Heart left ventricle (tissue), 16 donors: ENCODE measurements at regions not wholly inside any gene's neighbourhood (a gene's known extent, or its start where the extent isn't known, plus 50 kb on each side); places are given as distances from the start of the nearest gene placed in this dataset.

Experiments used
- ATAC-seq, 4 donors: fragments of 200-7000 bp; cut with Tn5 transposase; one replicate each; pipeline ENCODE4 v1.9.1; 2020 to 2022; ENCODE audit warnings: moderate library complexity in 4 of 4, mild to moderate bottlenecking in 3 of 4, moderate number of reproducible peaks in 1 of 4
- DNase-seq, 5 donors: peaks; one replicate each; pipeline ENCODE4 v3.0.0-alpha.2; 2020
- H3K27ac ChIP-seq, 12 donors: fragments of 200-600 bp; sonication (generic) in 4 of 12; one replicate each; pipeline versions ENCODE4 v1.5.0 to v1.8.0; 2016 to 2022; ENCODE audit warnings: mild to moderate bottlenecking in 2 of 12
- H3K27me3 ChIP-seq, 9 donors: fragments of 200-600 bp; sonication (generic) in 2 of 9; one replicate each; pipeline versions ENCODE4 v1.5.1 to v1.8.0; 2016 to 2022; ENCODE audit warnings: mild to moderate bottlenecking in 3 of 9
- H3K36me3 ChIP-seq, 9 donors: fragments of 200-600 bp; sonication (generic) in 2 of 9; one replicate each; pipeline versions ENCODE4 v1.5.0 to v1.8.0; 2018 to 2022; ENCODE audit warnings: mild to moderate bottlenecking in 2 of 9
- H3K4me1 ChIP-seq, 12 donors: fragments of 200-600 bp; sonication (generic) in 4 of 12; one replicate each; pipeline versions ENCODE4 v1.5.0 to v1.8.0; 2016 to 2022; ENCODE audit warnings: mild to moderate bottlenecking in 3 of 12
- H3K4me3 ChIP-seq, 12 donors: fragments of 200-600 bp; sonication (generic) in 4 of 12; one replicate each; pipeline versions ENCODE4 v1.5.0 to v1.8.0; 2017 to 2022; ENCODE audit warnings: mild to moderate bottlenecking in 9 of 12, moderate library complexity in 4 of 12
- H3K9me3 ChIP-seq, 12 donors: fragments of 200-600 bp; sonication (generic) in 4 of 12; one replicate each; pipeline versions ENCODE4 v1.5.0 to v1.8.0; 2016 to 2022; ENCODE audit warnings: mild to moderate bottlenecking in 1 of 12
- POLR2A ChIP-seq, 2 donors: fragments of 450-650 bp; IDR thresholded peaks; one replicate each; pipeline ENCODE4 v1.6.1; 2017; ENCODE audit warnings: antibody characterized with exemption in 2 of 2, mild to moderate bottlenecking in 2 of 2, moderate library complexity in 2 of 2
- WGBS, 4 donors: extraction: QIAGEN DNeasy Blood & Tissue Kit in 2 of 4; methylation state at CpG; one replicate each; pipeline versions ENCODE4 v1.1.5 to v1.1.7; 2013 to 2018; 5-methylcytosine and 5-hydroxymethylcytosine counted together
- intact Hi-C, 10 donors: fragments of 100-400 bp; cut with DNase I; formaldehyde crosslinking; loops; one replicate each; pipeline versions ENCODE4 v1.11.1 to v1.14.2; 2022
- TF ChIP-seq, protein P1 (sequence below), 12 donors: fragments of 200-600 bp; sonication (generic) in 4 of 12; IDR thresholded peaks; one replicate each; pipeline versions ENCODE4 v1.5.0 to v1.8.0; 2018 to 2022; ENCODE audit warnings: antibody characterized with exemption in 12 of 12, mild to moderate bottlenecking in 5 of 12
- donor health status: ischemic (EF 13 %, LVEDD 7.1; RV severe dilation, severe dysfunction).
- donor health status: healthy with polysubstance abuse.
- donor health status: DM: no; HTN: yes; CAD: no.
- donor health status: DM: no; HTN: no; CAD: no.
- donor health status: ischemic (EF 25% LVEDD 6.9; RV normal size, moderate dysfunction).
- donor health status: ischemic (EF 25% LVEDD 5.7; RV mildly dilated, moderate dysfunction).
- donor health status: healthy.
- donor health status: DM: yes; HTN: yes; CAD: no.
- donor health status: ischemic (EF 35%, LVEDD 5.7; RV mildly dilated, moderate dysfunction).
- donor health status: nonischemic (EF 11% LVEDD 7.7; RV severe dilation, severe dysfunction).
- donor health status: DM: yes; HTN: yes; CAD: no.
- donor health status: PGD.
- donor health status: ischemic (EF 29% LVEDD 5.4; RV normal size, mild dysfunction).
- donor health status: nonischemic (EF 23%, LVEDD 6.1; RV moderate dilation, normal function).

GRCh38 chr1:221937155-221937953 is 195.5 kb upstream of the DUSP10 start:
- Histone ChIP-seq H3K9me3 (peaks cover 0 to 21% (median 0%) of the 10 kb centered on the region in 12 donors), H3K27ac (no peak overlapping the region), H3K27me3 (no peaks in the 10 kb centered on the region), H3K36me3 (no peaks in the 10 kb centered on the region), H3K4me1 (no peaks in the 10 kb centered on the region), H3K4me3 (no peak overlapping the region)
- WGBS, 4 donors = 84 to 90% (median 85%) methylated on average over 9 of the region's 9 CpGs
- DNase-seq (no peak), ATAC-seq (no peak)
- TF ChIP-seq, protein P1, sequence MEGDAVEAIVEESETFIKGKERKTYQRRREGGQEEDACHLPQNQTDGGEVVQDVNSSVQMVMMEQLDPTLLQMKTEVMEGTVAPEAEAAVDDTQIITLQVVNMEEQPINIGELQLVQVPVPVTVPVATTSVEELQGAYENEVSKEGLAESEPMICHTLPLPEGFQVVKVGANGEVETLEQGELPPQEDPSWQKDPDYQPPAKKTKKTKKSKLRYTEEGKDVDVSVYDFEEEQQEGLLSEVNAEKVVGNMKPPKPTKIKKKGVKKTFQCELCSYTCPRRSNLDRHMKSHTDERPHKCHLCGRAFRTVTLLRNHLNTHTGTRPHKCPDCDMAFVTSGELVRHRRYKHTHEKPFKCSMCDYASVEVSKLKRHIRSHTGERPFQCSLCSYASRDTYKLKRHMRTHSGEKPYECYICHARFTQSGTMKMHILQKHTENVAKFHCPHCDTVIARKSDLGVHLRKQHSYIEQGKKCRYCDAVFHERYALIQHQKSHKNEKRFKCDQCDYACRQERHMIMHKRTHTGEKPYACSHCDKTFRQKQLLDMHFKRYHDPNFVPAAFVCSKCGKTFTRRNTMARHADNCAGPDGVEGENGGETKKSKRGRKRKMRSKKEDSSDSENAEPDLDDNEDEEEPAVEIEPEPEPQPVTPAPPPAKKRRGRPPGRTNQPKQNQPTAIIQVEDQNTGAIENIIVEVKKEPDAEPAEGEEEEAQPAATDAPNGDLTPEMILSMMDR (IDR thresholded peaks at IDR 0.05) = no peak
- no peak for TF ChIP-seq POLR2A (IDR thresholded peaks at IDR 0.05)
- intact Hi-C loops = no loop called here

GRCh38 chr1:221933814-221934213 is 191.9 kb upstream of the DUSP10 start:
- TF ChIP-seq, protein P1 (IDR thresholded peaks at IDR 0.05) = no peak
- no peak for TF ChIP-seq POLR2A (IDR thresholded peaks at IDR 0.05)
- Histone ChIP-seq H3K4me3 (no peak overlapping the region), H3K9me3 (peaks cover 0 to 43% (median 0%) of the 10 kb centered on the region in 12 donors), H3K36me3 (no peaks in the 10 kb centered on the region), H3K27ac (no peak overlapping the region), H3K27me3 (no peaks in the 10 kb centered on the region), H3K4me1 (no peaks in the 10 kb centered on the region)
- ATAC-seq (no peak), DNase-seq (no peak)
- intact Hi-C loops = no loop called here
- WGBS, 4 donors = 88 to 97% (median 95%) methylated on average over 2 of the region's 2 CpGs

GRCh38 chr1:221926441-221926840 is 184.6 kb upstream of the DUSP10 start:
- H3K27ac ChIP-seq = no peak overlapping the region
- TF ChIP-seq, protein P1 (IDR thresholded peaks at IDR 0.05) = no peak
- no peak for TF ChIP-seq POLR2A (IDR thresholded peaks at IDR 0.05)
- WGBS, 4 donors = 40 to 59% (median 49%) methylated on average over 4 of the region's 4 CpGs
- no peaks in the 10 kb centered on the region for H3K36me3 ChIP-seq
- peaks cover 0 to 17% (median 0%) of the 10 kb centered on the region in 12 donors for H3K9me3 ChIP-seq
- ATAC-seq = no peak
- H3K4me1 ChIP-seq = peaks cover 0 to 6% (median 0%) of the 10 kb centered on the region in 12 donors
- no peak for DNase-seq
- H3K27me3 ChIP-seq = no peaks in the 10 kb centered on the region
- intact Hi-C loops = no loop called here
- no peak overlapping the region for H3K4me3 ChIP-seq

DNA sequence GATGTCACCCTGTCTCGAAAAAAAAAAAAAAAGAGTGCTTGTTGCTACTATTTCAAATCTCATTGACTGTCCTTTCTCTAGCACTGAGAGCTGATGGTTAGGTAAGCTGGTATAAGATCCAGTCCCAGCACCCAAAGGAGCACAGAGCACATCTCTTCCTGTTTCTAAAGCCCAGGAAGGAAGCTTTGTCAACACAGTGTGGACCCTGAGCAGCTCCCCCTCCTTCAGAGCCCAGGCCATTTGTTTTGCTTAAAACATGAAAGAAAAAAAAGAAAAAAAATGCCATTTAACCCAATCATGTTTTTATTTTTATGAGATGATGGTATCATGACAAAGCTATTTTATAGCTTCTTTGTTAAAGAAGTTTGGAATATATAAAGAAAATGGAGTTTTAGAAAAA is 184.1 kb upstream of the DUSP10 start:
- H3K27ac ChIP-seq = no peak overlapping the region
- no peaks in the 10 kb centered on the region for H3K27me3 ChIP-seq
- H3K9me3 ChIP-seq = peaks cover 0 to 13% (median 0%) of the 10 kb centered on the region in 12 donors
- peaks cover 0 to 6% (median 0%) of the 10 kb centered on the region in 12 donors for H3K4me1 ChIP-seq
- DNase-seq (no peak), ATAC-seq (no peak)
- 45 to 81% (median 64%) methylated on average over 1 of the region's 1 CpG for WGBS, 4 donors
- no peaks in the 10 kb centered on the region for H3K36me3 ChIP-seq
- intact Hi-C loops = no loop called here
- H3K4me3 ChIP-seq = no peak overlapping the region
- TF ChIP-seq POLR2A (IDR thresholded peaks at IDR 0.05) = no peak
- TF ChIP-seq, protein P1 (IDR thresholded peaks at IDR 0.05) = no peak
